ENCODE measurements at regions not wholly inside any gene's neighbourhood (a gene's known extent, or its start where the extent isn't known, plus 50 kb on each side); places are given as distances from the start of the nearest gene placed in this dataset.
A peak's percentile ranks its signal among the peaks of the same experiment; 100 is the strongest.

GRCh38 chr1:212179394-212180076, 105.7 kb upstream of the PPP2R5A start:
- ChIA-PET CTCF (interaction anchor here (1.4 to 2.0 kb wide), 2 partner anchors 109 to 276 kb away, joined by 5 to 11 read pairs; no protein-coding TSS in a partner anchor), POLR2A (no interaction called here)
- no peak for DNase-seq (ENCODE audit: extremely low spot score)
- no peak for TF ChIP-seq CTCF (IDR thresholded peaks at IDR 0.05; ENCODE audit: control extremely low read depth, extremely low read depth, low read depth, missing control alignments)

GRCh38 chr1:212181015-212181882, 104.0 kb upstream of the PPP2R5A start:
- TF ChIP-seq CTCF (IDR thresholded peaks at IDR 0.05; ENCODE audit: control extremely low read depth, extremely low read depth, low read depth, missing control alignments): no peak
- POLR2A ChIA-PET: no interaction called here
- CTCF ChIA-PET: interaction anchor here (2.0 kb wide), 1 partner anchor 274 kb away, joined by 11 read pairs; no protein-coding TSS in a partner anchor
- DNase-seq (ENCODE audit: extremely low spot score): no peak

DNA sequence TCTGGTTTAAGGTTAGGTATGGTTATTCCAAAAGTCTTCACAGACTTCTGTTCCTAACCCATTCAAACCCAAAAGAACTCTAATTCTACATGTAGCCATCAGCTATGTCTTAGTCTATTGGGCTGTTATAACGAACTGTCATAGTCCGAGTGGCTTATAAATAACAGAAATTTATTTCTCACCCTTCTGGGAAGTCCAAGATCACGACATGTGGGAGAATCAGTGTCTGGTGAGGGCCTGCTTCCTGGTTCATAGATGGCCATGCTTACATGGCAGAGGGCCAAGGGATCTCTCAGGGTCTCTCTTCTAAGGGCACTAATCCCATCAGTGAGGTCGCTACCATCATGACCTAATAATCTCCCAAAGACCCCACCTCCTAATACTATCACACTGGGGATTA, 103.0 kb upstream of the PPP2R5A start:
- no peak for DNase-seq (ENCODE audit: extremely low spot score)
- CTCF ChIA-PET: interaction anchor here (1.3 kb wide), 1 partner anchor 30 kb away, joined by 4 read pairs; no protein-coding TSS in a partner anchor
- POLR2A ChIA-PET: no interaction called here
- no peak for TF ChIP-seq CTCF (IDR thresholded peaks at IDR 0.05; ENCODE audit: control extremely low read depth, extremely low read depth, low read depth, missing control alignments)

DNA sequence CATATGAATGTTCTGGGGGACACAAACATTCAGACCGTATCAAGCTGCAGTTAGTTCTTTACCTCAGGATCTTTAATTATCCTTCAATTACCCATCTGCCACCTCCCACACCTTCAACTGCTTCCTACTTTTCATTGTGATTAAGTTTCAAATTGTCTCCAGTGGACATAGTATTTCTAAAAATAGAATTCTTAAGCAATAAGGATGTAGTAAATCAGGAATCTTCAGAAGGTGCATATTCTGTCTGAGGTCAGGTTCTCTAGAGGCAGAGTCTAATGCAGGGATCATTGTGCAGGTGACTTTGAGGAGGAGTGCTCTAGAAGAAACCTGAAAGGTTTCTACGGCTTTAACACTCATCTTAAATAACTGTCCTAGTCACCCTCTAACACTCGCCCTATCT, 102.6 kb upstream of the PPP2R5A start:
- no peak for DNase-seq (ENCODE audit: extremely low spot score)
- ChIA-PET CTCF (interaction anchor here (1.3 kb wide), 1 partner anchor 30 kb away, joined by 4 read pairs; no protein-coding TSS in a partner anchor), POLR2A (no interaction called here)
- no peak for TF ChIP-seq CTCF (IDR thresholded peaks at IDR 0.05; ENCODE audit: control extremely low read depth, extremely low read depth, low read depth, missing control alignments)

GRCh38 chr1:212186427-212187207, 98.6 kb upstream of the PPP2R5A start:
- peak; percentile 82 for DNase-seq (ENCODE audit: extremely low spot score)
- POLR2A ChIA-PET: no interaction called here
- TF ChIP-seq CTCF (IDR thresholded peaks at IDR 0.05; ENCODE audit: control extremely low read depth, extremely low read depth, low read depth, missing control alignments): no peak
- CTCF ChIA-PET: interaction anchor here (1.0 kb wide), 1 partner anchor 71 kb away, joined by 3 read pairs; no protein-coding TSS in a partner anchor

Data from GM10248 (cell line).